Choroid plexus epithelial cell (primary cell): ENCODE measurements at regions not wholly inside any gene's neighbourhood (a gene's known extent, or its start where the extent isn't known, plus 50 kb on each side); places are given as distances from the start of the nearest gene placed in this dataset.

ENCODE experiments used
- DNase-seq: peaks from one replicate; pipeline ENCODE4 v3.0.0-alpha.2; 2010; ENCODE audit warnings: low read depth
- H3K4me3 ChIP-seq: 2 replicates; pipeline ENCODE4 v1.5.1; 2011; ENCODE audit warnings: low read depth, mild to moderate bottlenecking, control low read depth, low read length, moderate library complexity
- CTCF ChIP-seq: conservative IDR thresholded peaks from 2 replicates; pipeline ENCODE4 v1.5.1; 2011; ENCODE audit warnings: low read depth, mild to moderate bottlenecking, control low read depth, inconsistent platforms, low read length, moderate library complexity

- H3K4me3 ChIP-seq = no peak overlapping the region
- no peak for TF ChIP-seq CTCF
- no peak for DNase-seq
These were observed 1038.8 kb upstream of the EPHA6 start for GRCh38 chr3:95775486-95776094.

GRCh38 chr3:95781598-95781997, 1032.8 kb upstream of the EPHA6 start:
- TF ChIP-seq CTCF = no peak
- no peak overlapping the region for H3K4me3 ChIP-seq
- DNase-seq = no peak

GRCh38 chr3:95789111-95789510, 1025.3 kb upstream of the EPHA6 start:
- no peak overlapping the region for H3K4me3 ChIP-seq
- DNase-seq = no peak
- TF ChIP-seq CTCF = no peak

GRCh38 chr3:95797081-95797480, 1017.3 kb upstream of the EPHA6 start:
- DNase-seq = no peak
- no peak for TF ChIP-seq CTCF
- no peak overlapping the region for H3K4me3 ChIP-seq

GRCh38 chr3:95798628-95799027, 1015.8 kb upstream of the EPHA6 start:
- DNase-seq = no peak
- no peak for TF ChIP-seq CTCF
- H3K4me3 ChIP-seq = no peak overlapping the region

GRCh38 chr3:95810462-95810861, 1003.9 kb upstream of the EPHA6 start:
- no peak for TF ChIP-seq CTCF
- no peak overlapping the region for H3K4me3 ChIP-seq
- no peak for DNase-seq

- TF ChIP-seq CTCF = no peak
- no peak overlapping the region for H3K4me3 ChIP-seq
- no peak for DNase-seq
These were observed 1001.1 kb upstream of the EPHA6 start for GRCh38 chr3:95813244-95813643.
